Endothelial cell (in vitro differentiated cells): ENCODE measurements at regions not wholly inside any gene's neighbourhood (a gene's known extent, or its start where the extent isn't known, plus 50 kb on each side); places are given as distances from the start of the nearest gene placed in this dataset.

Experiments used
- DNase-seq: peaks from one replicate; pipeline ENCODE4 v3.0.0; 2021; ENCODE audit warnings: low spot score
- H3K27ac Mint-ChIP-seq: one replicate; pipeline ENCODE4 v1.8.0; 2021; ENCODE audit warnings: mixed read lengths, inconsistent platforms; ENCODE audit not compliant: unreplicated experiment
- H3K27me3 Mint-ChIP-seq: one replicate; pipeline ENCODE4 v1.8.0; 2021; ENCODE audit warnings: mild to moderate bottlenecking, moderate library complexity, mixed read lengths, inconsistent platforms; ENCODE audit not compliant: unreplicated experiment
- H3K36me3 Mint-ChIP-seq: one replicate; pipeline ENCODE4 v1.8.0; 2021; ENCODE audit warnings: mild to moderate bottlenecking, low read depth, mixed read lengths, inconsistent platforms; ENCODE audit not compliant: unreplicated experiment
- H3K4me1 Mint-ChIP-seq: one replicate; pipeline ENCODE4 v1.8.0; 2021; ENCODE audit warnings: mild to moderate bottlenecking, mixed read lengths, inconsistent platforms; ENCODE audit not compliant: unreplicated experiment
- H3K4me3 Mint-ChIP-seq: one replicate; pipeline ENCODE4 v1.8.0; 2021; ENCODE audit warnings: mild to moderate bottlenecking, mixed read lengths, inconsistent platforms; ENCODE audit not compliant: unreplicated experiment
- H3K9me3 Mint-ChIP-seq: one replicate; pipeline ENCODE4 v1.8.0; 2021; ENCODE audit warnings: mixed read lengths, inconsistent platforms; ENCODE audit not compliant: unreplicated experiment
- TF ChIP-seq, protein P1 (sequence below): fragments of 200-600 bp; sonication (generic); IDR thresholded peaks from one replicate; pipeline ENCODE4 v1.5.0; 2021; ENCODE audit warnings: antibody characterized with exemption; ENCODE audit not compliant: unreplicated experiment

DNA sequence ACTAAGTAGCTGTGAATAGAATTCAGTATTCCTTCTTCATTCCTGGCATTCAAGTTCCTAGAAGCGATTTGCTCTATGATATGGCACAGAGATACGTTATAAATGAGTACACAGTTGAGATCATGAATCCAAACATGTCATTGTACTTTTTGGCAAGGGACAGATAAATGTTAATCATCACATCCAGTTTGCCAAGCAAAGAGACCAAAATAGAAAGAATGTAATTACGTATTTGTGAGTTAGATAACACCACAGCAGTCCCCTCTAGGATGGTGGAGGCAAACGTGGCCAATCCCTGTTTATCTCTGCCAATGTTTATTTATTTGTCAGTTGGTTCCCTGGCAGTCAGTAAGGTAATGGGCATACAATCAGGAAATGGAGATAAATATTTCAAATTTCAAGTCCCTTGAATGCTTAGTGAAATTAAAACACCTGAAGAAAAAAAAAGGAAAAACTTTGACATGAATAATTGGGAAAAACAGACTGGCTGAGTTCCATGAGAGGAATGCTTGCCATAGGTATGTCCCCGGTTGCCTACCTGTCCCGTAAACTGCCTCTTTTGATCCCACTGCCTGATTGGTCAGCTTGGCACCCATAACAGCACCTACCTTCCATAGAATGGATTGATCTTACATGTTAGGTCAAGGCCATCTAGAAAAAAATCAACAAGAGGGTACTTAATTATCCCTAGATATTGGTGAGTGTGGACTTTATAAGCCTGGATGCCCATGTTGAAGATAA, 451.1 kb upstream of the NETO1 start:
- no peaks in the 10 kb centered on the region for H3K9me3 Mint-ChIP-seq
- no peak overlapping the region for H3K4me3 Mint-ChIP-seq

DNA sequence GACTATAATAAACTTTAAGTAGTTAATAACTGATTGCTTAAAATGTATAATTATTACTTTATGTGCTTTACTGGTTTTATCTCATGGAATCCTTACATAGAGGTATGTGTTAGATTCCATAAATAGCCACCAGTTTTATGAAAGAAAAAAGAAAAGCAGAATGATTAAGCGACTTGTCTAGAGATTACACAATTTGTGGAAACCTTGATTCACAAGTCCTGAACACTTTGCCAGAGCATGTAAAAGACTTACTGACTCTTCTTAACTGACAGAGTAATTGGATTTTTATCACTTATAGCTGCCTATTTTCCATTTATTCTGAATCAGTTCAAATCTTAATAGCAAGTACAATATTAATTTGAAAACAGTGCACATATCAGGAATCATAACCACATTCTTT, 448.7 kb upstream of the NETO1 start:
- Mint-ChIP-seq H3K27me3 (no peaks in the 10 kb centered on the region), H3K9me3 (no peaks in the 10 kb centered on the region), H3K4me3 (no peak overlapping the region), H3K27ac (no peak overlapping the region), H3K4me1 (no peaks in the 10 kb centered on the region), H3K36me3 (no peaks in the 10 kb centered on the region)
- DNase-seq, result no peak
- TF ChIP-seq, protein P1, sequence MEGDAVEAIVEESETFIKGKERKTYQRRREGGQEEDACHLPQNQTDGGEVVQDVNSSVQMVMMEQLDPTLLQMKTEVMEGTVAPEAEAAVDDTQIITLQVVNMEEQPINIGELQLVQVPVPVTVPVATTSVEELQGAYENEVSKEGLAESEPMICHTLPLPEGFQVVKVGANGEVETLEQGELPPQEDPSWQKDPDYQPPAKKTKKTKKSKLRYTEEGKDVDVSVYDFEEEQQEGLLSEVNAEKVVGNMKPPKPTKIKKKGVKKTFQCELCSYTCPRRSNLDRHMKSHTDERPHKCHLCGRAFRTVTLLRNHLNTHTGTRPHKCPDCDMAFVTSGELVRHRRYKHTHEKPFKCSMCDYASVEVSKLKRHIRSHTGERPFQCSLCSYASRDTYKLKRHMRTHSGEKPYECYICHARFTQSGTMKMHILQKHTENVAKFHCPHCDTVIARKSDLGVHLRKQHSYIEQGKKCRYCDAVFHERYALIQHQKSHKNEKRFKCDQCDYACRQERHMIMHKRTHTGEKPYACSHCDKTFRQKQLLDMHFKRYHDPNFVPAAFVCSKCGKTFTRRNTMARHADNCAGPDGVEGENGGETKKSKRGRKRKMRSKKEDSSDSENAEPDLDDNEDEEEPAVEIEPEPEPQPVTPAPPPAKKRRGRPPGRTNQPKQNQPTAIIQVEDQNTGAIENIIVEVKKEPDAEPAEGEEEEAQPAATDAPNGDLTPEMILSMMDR, result no peak

More for the DNA sequence above, 451.1 kb upstream of the NETO1 start:
- Mint-ChIP-seq H3K4me1 (no peaks in the 10 kb centered on the region), H3K27me3 (no peaks in the 10 kb centered on the region), H3K36me3 (no peaks in the 10 kb centered on the region), H3K27ac (no peak overlapping the region)
- TF ChIP-seq, protein P1, result no peak
- DNase-seq, result no peak

DNA sequence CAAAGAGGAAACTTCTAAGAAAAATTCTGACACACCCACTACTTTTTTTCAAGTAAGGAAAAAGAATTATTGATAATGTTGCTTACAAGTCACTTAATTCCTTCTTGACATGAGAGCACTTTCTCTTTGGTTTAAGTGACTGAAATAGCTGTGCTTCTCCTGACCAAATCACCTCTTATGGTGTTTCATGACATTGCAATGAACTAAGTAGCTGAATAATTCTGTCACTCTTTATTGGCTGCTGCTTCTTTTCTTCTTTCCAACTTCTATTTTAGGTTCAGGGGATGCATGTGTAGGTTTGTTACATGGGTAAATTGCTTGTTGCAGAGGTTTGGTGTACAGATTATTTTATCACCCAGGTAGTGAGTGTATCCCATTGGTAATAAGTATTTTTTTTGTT, 447.6 kb upstream of the NETO1 start:
- Mint-ChIP-seq H3K9me3 (no peaks in the 10 kb centered on the region), H3K27ac (no peak overlapping the region), H3K27me3 (no peaks in the 10 kb centered on the region), H3K4me3 (no peak overlapping the region), H3K4me1 (no peaks in the 10 kb centered on the region), H3K36me3 (no peaks in the 10 kb centered on the region)
- TF ChIP-seq, protein P1, result no peak
- no peak for DNase-seq

DNA sequence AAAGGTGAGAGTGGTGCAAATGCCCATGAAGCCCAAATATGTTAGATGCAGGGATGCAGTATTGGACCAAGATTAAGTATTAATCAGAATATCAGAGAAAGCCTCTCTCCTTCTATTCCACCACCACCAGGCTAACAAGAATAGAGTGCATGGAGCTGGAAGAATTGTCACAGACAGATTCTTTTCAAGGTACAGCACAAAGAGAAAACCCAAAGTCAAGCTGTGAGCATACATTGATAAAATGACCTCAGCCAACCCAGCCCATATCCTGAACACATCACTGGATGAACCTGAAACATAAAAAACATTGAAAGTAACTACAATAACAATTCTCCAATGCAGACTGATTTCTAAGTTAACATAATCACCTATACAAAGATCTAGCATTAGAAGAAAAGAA, 445.7 kb upstream of the NETO1 start:
- H3K9me3 Mint-ChIP-seq, result no peaks in the 10 kb centered on the region
- H3K4me3 Mint-ChIP-seq, result no peak overlapping the region
- no peaks in the 10 kb centered on the region for H3K27me3 Mint-ChIP-seq
- H3K36me3 Mint-ChIP-seq, result no peaks in the 10 kb centered on the region
- TF ChIP-seq, protein P1, result no peak
- H3K27ac Mint-ChIP-seq, result no peak overlapping the region
- no peaks in the 10 kb centered on the region for H3K4me1 Mint-ChIP-seq
- no peak for DNase-seq

DNA sequence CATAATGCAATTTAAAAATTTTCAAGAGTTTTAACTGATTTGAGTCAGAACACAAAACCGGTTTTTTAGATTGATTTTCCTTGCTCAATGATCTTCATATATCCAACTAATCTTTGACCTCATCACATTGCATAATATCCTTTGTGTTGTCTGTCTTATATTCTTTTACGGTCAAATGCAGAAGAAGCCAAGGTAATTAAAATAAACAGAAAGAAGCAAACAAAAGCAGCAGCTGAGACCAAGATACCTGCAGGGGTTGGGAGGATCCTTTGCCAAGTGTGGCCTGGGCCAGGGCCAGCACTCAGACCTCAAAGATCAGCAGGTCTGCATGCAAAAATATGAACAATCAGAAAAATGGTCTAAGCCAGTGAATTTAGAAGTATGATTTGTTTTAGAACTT, 428.9 kb upstream of the NETO1 start:
- TF ChIP-seq, protein P1, result no peak
- H3K4me3 Mint-ChIP-seq, result no peak overlapping the region
- no peaks in the 10 kb centered on the region for H3K4me1 Mint-ChIP-seq
- no peaks in the 10 kb centered on the region for H3K36me3 Mint-ChIP-seq
- no peaks in the 10 kb centered on the region for H3K9me3 Mint-ChIP-seq
- no peak for DNase-seq
- H3K27me3 Mint-ChIP-seq, result no peaks in the 10 kb centered on the region
- H3K27ac Mint-ChIP-seq, result no peak overlapping the region
